KOPT-K1 (cell line): ENCODE measurements at regions not wholly inside any gene's neighbourhood (a gene's known extent, or its start where the extent isn't known, plus 50 kb on each side); places are given as distances from the start of the nearest gene placed in this dataset.
"Not testable (repeated sequence)": the region's sequence is repeated elsewhere in the genome, so short reads cannot be mapped to it uniquely, and the experiment has no call there.

ENCODE experiments used
- H3K27ac ChIP-seq: fragments of 200-600 bp; sonication (generic); 2 replicates; pipeline ENCODE4 v1.5.1; 2016; ENCODE audit warnings: antibody characterized with exemption, mild to moderate bottlenecking, low read depth, low read length; ENCODE audit not compliant: poor library complexity, severe bottlenecking
- H3K36me3 ChIP-seq: fragments of 200-600 bp; sonication (generic); 2 replicates; pipeline ENCODE4 v1.5.1; 2017; ENCODE audit warnings: antibody characterized with exemption, mild to moderate bottlenecking, low read length, moderate library complexity; ENCODE audit not compliant: insufficient read depth
- H3K9me3 ChIP-seq: fragments of 200-600 bp; sonication (generic); 2 replicates; pipeline ENCODE4 v1.5.1; 2017; ENCODE audit warnings: antibody characterized with exemption, low read length, mild to moderate bottlenecking; ENCODE audit not compliant: insufficient read depth, poor library complexity, severe bottlenecking

DNA sequence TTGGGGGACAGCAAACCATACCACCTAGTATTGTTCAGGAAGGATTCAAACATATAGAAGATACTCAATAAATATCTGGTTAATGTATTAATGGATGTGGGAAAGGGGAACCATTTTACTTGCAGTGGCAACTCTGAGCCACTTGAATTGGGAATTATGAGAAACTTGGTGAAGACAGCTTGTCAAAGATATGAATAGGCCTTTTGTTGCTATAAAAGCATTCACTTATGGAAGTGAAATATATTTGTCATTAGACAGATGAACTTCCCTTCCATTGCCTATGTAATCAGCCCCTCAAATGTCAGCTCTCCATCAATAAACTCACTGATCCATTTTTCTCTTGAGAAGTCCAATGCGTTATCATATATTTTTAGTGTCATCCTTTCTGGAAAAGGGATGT is 56.1 kb downstream of the GPR85 start:
- Histone ChIP-seq H3K9me3 (no peaks in the 10 kb centered on the region), H3K27ac (no peak overlapping the region), H3K36me3 (no peaks in the 10 kb centered on the region)

DNA sequence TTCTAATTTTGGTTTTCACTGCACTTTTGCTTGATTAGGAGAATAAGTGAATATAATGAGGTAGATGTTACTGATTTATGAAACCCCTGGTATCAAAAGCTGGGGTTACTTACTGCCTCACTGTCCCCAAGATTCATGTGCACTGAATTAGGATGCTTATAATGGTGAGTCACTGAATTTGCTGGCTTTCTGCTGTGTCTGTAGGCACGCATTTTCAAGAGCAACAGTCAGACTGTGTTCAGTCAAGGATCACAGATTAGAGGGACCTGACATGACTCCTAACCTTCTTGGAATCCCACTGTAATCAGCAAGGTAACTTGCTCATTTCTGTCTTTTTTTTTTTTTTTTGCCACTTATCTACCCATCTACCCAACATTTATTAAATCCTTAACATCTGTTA is 59.7 kb downstream of the GPR85 start:
- Histone ChIP-seq H3K27ac (no peak overlapping the region), H3K9me3 (no peaks in the 10 kb centered on the region), H3K36me3 (no peaks in the 10 kb centered on the region)

DNA sequence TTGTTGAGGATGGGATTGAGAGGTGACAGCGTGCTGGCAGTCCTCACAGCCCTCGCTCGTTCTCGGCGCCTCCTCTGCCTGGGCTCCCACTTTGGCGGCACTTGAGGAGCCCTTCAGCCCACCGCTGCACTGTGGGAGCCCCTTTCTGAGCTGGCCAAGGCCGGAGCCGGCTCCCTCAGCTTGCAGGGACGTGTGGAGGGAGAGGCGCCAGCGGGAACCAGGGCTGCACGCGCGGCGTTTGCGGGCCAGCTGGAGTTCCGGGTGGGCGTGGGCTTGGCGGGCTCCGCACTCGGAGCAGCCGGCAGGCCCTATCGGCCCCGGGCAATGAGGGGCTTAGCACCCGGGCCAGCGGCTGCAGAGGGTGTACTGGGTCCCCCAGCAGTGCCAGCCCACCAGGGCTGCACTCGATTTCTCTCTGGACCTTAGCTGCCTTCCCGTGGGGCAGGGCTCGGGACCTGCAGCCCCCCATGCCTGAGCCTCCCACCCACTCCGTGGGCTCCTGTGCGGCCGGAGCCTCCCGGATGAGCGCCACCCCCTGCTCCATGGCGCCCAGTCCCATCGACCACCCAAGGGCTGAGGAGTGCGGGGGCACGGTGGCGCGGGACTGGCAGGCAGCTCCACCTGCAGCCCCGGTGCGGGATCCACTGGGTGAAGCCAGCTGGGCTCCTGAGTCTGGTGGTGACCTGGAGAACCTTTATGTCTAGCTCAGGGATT is 69.3 kb downstream of the GPR85 start:
- not testable (repeated sequence) for H3K9me3 ChIP-seq, H3K27ac ChIP-seq, H3K36me3 ChIP-seq

DNA sequence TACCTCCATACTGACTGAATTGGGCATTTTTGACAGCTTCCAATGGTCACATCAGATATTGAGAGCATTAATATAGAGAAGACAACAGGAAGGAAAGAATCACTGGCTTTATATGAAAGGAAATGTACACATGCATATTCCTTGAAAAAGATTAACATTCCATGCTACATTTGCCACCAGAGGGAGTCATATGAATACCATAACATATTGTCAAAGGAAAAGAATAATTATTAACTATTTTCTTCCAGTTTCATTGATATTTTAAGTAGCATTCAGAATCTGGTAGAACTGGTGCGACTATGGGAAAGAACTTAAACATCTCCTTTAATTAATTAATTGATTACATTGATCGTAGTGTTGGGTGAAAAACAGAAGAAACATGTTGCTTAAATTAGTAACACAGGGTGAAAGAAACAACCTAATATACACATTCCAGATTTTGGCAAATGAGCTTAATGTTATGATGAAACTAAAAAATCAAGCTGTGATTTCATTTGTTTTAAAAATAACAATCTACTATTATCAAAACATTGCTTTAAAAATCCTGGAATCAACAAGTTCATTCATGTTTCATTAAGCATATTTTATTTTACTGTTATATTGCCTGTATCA is 71.5 kb downstream of the GPR85 start:
- H3K27ac ChIP-seq = no peak overlapping the region
- H3K36me3 ChIP-seq = no peaks in the 10 kb centered on the region
- peaks cover 3% of the 10 kb centered on the region for H3K9me3 ChIP-seq

DNA sequence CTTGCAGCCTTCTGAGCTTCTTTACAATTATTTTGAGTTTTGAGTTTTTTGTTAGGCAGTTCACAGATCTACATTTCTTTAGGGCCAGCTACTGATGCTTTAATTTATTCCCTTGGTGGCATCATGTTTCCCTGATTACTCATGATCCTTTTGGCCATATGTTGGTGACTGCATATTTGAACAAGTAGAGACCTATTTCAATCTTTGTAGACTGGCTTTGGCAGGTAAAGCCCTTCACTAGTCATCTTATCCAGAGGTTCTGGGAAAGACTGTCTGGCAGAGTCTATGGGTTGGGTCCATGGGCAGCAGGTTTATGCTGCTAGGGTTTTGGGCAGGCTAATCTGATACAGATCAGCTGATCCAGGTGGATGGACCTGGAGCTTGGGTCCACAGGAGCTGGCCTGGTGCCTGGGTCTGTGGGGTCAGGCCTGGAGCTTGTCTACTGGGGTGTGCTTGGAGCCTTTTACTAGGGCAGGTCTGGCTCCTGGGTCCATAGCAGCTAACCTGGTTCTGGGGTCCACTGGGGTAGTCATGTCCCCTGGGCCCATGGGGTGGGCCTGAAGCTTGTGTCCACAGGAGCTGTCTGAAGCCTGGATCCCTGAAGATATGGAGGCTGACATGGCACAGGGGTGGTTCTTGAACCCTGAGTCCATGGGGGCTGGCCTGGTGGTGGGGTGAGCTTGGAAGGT is 72.7 kb downstream of the GPR85 start:
- Histone ChIP-seq H3K36me3 (no peaks in the 10 kb centered on the region), H3K27ac (no peak overlapping the region), H3K9me3 (peaks cover 3% of the 10 kb centered on the region)

DNA sequence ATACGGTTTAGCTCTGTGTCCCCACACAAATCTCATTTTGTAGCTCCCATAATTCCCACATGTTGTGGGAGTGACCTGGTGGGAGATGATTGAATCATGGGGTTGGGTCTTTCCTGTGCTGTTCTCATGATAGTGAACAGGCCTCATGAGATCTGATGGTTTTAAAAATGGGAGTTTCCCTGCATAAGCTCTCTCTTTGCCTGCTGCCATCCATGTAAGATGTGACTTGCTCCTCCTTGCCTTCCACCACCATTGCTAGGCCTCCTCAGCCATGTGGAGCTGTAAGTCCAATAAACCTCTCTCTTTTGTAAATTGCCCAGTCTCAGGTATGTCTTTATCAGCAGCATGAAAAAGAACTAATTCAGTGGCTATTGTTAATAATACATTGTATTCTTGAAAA is 73.8 kb downstream of the GPR85 start:
- not testable (repeated sequence) for H3K9me3 ChIP-seq, H3K36me3 ChIP-seq, H3K27ac ChIP-seq

DNA sequence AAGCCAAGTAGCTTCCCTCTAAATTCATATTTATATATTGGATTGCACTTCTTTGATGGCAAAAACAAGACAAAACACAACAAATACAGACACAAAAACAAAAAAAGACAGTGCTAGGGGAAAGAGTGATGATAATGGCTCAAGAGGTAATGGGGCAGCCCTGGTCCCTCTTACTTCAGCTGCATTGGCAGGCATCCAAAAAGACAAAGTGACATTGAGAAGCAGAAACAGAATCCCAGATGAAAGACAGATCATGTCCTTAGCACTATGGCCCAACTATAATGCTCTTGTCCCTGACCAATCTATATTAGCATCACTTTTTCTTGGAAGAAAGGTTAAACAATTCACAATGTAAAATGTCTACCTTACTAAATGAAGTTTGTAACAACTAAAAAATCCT is 76.2 kb downstream of the GPR85 start:
- H3K36me3 ChIP-seq = no peaks in the 10 kb centered on the region
- peaks cover 3% of the 10 kb centered on the region for H3K9me3 ChIP-seq
- no peak overlapping the region for H3K27ac ChIP-seq

DNA sequence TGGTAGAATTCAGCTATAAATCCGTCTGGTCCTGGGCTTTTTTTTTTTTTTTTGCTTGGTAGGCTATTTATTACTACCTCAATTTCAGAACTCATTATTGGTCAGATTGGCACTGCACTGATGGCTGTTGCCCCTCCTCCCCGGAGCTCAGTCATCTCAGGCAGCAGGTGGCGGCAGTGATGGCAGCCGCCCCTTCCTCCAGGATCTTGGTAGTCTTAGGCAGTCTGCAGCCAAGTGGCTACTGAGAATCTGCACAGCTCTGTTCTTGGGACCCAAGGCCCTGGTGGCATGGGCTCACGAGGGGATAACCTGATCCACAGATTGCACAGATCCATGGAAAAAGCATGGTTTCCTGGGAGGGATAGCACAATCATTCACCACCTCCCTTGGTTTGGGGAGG is 77.9 kb downstream of the GPR85 start:
- H3K27ac ChIP-seq = no peak overlapping the region
- no peaks in the 10 kb centered on the region for H3K36me3 ChIP-seq
- peaks cover 3% of the 10 kb centered on the region for H3K9me3 ChIP-seq

DNA sequence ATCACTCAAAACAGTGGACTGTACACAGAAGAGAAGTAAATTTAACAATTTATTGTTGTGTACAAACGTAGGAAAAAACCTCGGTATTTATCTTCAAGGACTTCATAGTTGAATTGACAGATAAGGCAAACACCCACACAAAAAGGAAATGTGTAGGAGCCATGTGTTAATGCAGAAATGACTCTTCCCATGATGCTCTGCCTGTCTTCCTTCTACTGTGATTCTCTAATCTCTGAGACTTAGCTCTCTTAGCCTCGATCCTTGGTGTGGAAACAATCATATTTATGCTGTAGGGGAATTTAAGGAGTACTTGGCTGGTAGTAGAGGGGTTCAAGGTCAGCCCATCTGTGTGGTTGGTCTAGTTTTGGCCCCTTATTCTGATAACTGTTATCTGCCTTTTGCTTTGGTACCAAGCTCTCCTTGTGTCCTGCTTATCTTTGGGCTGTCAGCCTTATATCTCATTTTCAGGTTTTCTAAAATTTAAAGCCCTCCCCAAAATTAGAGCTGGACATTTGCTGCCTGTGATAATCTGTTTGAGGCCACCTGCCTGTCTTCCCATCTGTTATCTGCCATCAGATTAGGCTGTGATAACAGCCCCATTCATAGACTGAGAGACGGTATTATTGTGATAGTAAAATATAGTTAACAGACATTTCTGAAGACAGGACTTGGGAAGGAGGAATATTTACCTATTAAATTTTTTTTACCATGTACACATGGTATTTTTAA is 81.7 kb downstream of the GPR85 start:
- Histone ChIP-seq H3K36me3 (no peaks in the 10 kb centered on the region), H3K27ac (no peak overlapping the region), H3K9me3 (no peaks in the 10 kb centered on the region)

DNA sequence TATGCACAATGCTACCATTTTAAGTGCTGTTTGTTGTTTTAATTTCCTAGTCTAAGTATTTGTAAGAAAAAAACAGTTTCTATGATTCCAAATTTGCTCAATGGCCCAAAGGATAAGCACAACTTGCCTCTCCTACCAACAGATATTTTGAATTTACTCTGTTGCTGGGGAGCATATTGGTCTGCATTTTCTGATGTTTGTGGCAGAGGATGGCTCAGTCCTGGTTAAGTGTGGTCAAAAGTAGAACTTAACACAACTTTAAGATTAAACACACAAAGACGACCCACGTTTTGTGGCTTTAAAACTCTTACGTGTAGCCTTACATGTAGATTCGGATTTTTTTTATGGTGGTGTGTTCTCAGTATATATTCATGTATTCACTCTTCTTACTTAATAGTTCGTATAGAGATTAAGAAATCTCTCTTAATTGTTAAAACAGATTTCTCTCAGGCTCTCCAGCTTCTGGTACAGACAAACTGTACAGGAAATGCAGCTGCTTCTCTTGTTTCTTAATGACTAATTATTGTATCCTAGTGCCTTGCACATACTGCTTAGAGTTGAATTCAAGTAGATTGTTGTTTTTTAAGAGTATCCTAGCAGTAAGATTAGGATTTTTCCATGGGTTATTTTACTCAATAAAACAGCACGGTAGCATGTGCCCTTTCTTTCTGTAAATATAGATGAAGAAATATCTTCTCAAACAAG is 86.2 kb downstream of the GPR85 start:
- Histone ChIP-seq H3K9me3 (no peaks in the 10 kb centered on the region), H3K36me3 (no peaks in the 10 kb centered on the region), H3K27ac (no peak overlapping the region)

DNA sequence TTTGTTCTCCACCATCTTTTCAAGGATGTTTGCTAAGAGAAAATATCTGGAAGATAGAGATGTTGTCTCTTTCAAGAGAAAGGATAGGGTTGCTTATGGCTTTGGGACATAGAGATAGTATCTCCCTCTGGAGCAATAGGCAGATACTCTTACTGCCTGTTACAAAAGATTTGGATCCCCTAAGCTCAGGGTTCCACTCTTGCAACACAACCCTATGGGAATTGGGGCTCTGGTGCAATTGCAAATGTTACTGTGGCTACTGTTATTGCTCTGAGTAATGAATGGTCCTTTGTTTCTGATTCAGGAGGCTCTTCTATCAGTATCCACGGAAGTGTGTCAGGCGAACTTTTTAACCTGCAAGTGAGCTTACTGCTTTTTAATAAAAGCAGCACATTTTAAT is 88.8 kb downstream of the GPR85 start:
- no peaks in the 10 kb centered on the region for H3K9me3 ChIP-seq
- no peaks in the 10 kb centered on the region for H3K36me3 ChIP-seq
- no peak overlapping the region for H3K27ac ChIP-seq

DNA sequence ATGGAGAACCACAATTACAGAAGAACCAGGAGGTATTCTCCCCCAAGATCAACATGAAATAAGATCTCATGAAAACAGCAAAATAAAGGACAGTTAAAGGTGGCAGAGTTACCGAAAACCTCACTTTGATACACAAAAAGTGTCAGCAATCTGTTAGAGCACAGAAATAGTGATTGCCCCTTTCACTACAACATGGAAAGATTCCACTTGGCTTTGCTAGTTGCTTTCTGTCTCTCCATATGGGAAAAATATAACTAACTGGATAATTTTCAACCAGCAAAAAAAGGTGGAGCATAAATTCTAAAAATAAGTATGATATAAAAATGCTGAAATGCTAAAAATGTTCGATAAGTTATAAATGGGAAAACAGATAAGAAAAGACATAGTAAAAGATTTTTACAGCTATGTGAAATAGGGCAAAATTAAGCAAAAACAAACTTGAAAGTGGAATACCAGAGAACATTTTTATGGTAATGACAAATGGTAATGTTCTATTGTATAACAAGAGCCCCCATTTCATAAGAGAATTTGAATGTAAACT is 90.2 kb downstream of the GPR85 start:
- Histone ChIP-seq H3K9me3 (no peaks in the 10 kb centered on the region), H3K27ac (no peak overlapping the region), H3K36me3 (no peaks in the 10 kb centered on the region)

DNA sequence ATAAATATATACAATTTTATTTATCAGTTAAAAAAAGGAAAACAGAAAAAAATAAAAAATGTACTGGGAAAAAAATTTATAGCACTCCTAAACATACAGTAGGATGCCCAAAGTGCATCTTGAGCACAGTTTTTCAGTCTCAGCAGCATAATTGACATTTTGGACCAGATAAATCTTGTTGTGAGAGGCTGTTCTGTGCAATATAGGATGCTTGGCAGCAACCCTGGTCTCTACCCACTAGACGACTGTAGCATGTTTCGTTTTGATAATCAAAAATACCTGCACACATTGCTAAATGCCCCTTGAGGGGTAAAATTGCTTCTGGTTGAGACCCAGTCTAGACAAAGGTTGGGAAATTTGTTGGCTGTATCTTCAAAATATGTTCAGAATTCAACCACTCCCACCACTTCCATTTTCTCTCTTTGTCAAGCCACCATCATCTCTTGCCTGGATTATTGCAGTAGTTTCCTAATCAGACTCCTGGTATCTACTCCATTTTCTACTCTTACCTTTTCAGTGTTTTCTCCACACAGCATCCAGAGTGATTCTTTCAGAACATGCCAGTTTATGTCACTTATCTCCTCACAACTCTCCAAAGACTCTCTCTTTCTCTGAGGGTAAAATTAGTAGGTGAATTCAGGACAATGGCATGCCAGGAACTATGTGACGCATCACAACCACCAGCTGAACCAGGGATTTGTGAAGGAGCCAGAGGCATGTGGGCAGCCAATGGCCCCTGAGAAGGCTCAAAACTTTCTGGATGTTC is 91.4 kb downstream of the GPR85 start:
- Histone ChIP-seq H3K27ac (no peak overlapping the region), H3K9me3 (no peaks in the 10 kb centered on the region), H3K36me3 (no peaks in the 10 kb centered on the region)

DNA sequence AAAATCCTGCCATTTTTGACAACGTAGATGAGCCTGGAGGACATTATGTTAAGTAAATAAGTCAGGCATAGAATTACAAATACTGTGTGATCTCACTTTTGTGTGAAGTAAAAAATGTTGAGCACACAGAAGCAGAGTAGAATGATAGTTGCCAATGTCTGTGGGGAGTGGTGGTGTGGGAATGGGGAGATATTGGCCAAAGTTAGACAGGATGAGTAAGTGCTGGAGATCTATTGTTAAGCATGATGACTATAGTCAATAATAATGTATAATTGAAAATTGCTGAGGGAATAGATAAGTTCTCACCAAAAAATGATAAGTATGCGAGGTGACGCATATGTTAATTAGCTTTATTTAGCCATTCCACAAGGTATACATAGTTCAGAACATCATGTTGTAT is 92.0 kb downstream of the GPR85 start:
- Histone ChIP-seq H3K9me3 (no peaks in the 10 kb centered on the region), H3K27ac (no peak overlapping the region), H3K36me3 (no peaks in the 10 kb centered on the region)
